Mammary epithelial cell (primary cell): ENCODE measurements at regions not wholly inside any gene's neighbourhood (a gene's known extent, or its start where the extent isn't known, plus 50 kb on each side); places are given as distances from the start of the nearest gene placed in this dataset.

Experiments used
- CTCF ChIP-seq, 2 donors: IDR thresholded peaks in 1 of 2; conservative IDR thresholded peaks in 1 of 2; 2 replicates each; pipeline ENCODE4 v1.5.1; 2011 to 2012; ENCODE audit warnings: inconsistent platforms in 2 of 2, low read length in 2 of 2, mild to moderate bottlenecking in 2 of 2, control low read depth in 1 of 2, low read depth in 1 of 2; ENCODE audit not compliant: insufficient read depth in 1 of 2; ENCODE audit errors: extremely low read depth in 1 of 2
- EZH2 ChIP-seq: IDR thresholded peaks from 2 replicates; pipeline ENCODE4 v1.6.1; 2012; ENCODE audit warnings: low read length, inconsistent platforms, borderline replicate concordance

- TF ChIP-seq CTCF (conservative IDR thresholded peaks at IDR 0.05 in 1 of 2, IDR thresholded peaks at IDR 0.05 in 1 of 2; ENCODE audit: extremely low read depth in 1 of 2, insufficient read depth in 1 of 2, low read depth in 1 of 2, low read length in 2 of 2) (no peak), EZH2 (no peak)
Measured at GRCh38 chr6:94893327-94893726, 684.0 kb upstream of the MANEA start.
